Thoracic aorta (tissue), 2 donors: ENCODE measurements at regions not wholly inside any gene's neighbourhood (a gene's known extent, or its start where the extent isn't known, plus 50 kb on each side); places are given as distances from the start of the nearest gene placed in this dataset.

Experiments
- ATAC-seq: fragments of 150-250 bp; one replicate; pipeline ENCODE4 v1.8.0; 2017; ENCODE audit warnings: low read depth; ENCODE audit not compliant: insufficient number of reproducible peaks, low FRiP score
- DNase-seq: peaks from one replicate; pipeline ENCODE4 v3.0.0-alpha.2; 2020; ENCODE audit warnings: low spot score
- H3K27ac ChIP-seq, 2 donors: fragments of 200-600 bp; sonication (generic); 1 replicate in 1 of 2; 2 replicates in 1 of 2; pipeline ENCODE4 v1.5.1; 2016; ENCODE audit warnings: mild to moderate bottlenecking in 2 of 2, moderate library complexity in 2 of 2
- H3K27me3 ChIP-seq: fragments of 200-600 bp; sonication (generic); replicated peaks from 2 replicates; pipeline ENCODE4 v1.6.0; 2016; ENCODE audit warnings: mild to moderate bottlenecking; ENCODE audit not compliant: insufficient read depth
- H3K36me3 ChIP-seq: fragments of 200-600 bp; sonication (generic); one replicate; pipeline ENCODE4 v1.5.1; 2016
- H3K4me1 ChIP-seq, 2 donors: fragments of 200-600 bp; sonication (generic); 1 replicate in 1 of 2; 2 replicates in 1 of 2; pipeline versions ENCODE4 v1.5.1 to v1.6.0; 2016; ENCODE audit warnings: low read depth in 2 of 2, mild to moderate bottlenecking in 1 of 2; ENCODE audit not compliant: control insufficient read depth in 1 of 2
- H3K4me3 ChIP-seq: fragments of 200-600 bp; sonication (generic); 2 replicates; pipeline ENCODE4 v1.5.1; 2016; ENCODE audit warnings: mild to moderate bottlenecking
- H3K9me3 ChIP-seq: fragments of 200-600 bp; sonication (generic); 2 replicates; pipeline ENCODE4 v1.5.1; 2016
- CTCF ChIP-seq: fragments of 200-600 bp; sonication (generic); IDR thresholded peaks from one replicate; pipeline ENCODE4 v1.5.1; 2019; ENCODE audit warnings: antibody characterized with exemption

GRCh38 chr5:106028314-106028713, 1642.4 kb downstream of the EFNA5 start:
- Histone ChIP-seq H3K27ac (no peak overlapping the region), H3K27me3 (no peaks in the 10 kb centered on the region), H3K4me1 (no peaks in the 10 kb centered on the region), H3K9me3 (no peaks in the 10 kb centered on the region), H3K4me3 (no peak overlapping the region), H3K36me3 (no peaks in the 10 kb centered on the region)
- TF ChIP-seq CTCF, result no peak
- ATAC-seq (no peak), DNase-seq (no peak)

GRCh38 chr5:106020894-106021293, 1649.8 kb downstream of the EFNA5 start:
- H3K36me3 ChIP-seq, result no peaks in the 10 kb centered on the region
- no peaks in the 10 kb centered on the region for H3K27me3 ChIP-seq
- TF ChIP-seq CTCF, result no peak
- H3K4me1 ChIP-seq, result peaks cover 6 to 16% of the 10 kb centered on the region in 2 donors
- no peak overlapping the region for H3K27ac ChIP-seq
- H3K9me3 ChIP-seq, result no peaks in the 10 kb centered on the region
- ATAC-seq, result no peak
- no peak overlapping the region for H3K4me3 ChIP-seq
- DNase-seq, result no peak

- H3K36me3 ChIP-seq, result no peaks in the 10 kb centered on the region
- H3K27ac ChIP-seq, result no peak overlapping the region
- no peak for ATAC-seq
- H3K27me3 ChIP-seq, result no peaks in the 10 kb centered on the region
- no peaks in the 10 kb centered on the region for H3K9me3 ChIP-seq
- TF ChIP-seq CTCF, result no peak
- no peak for DNase-seq
- no peak overlapping the region for H3K4me3 ChIP-seq
- H3K4me1 ChIP-seq, result peaks cover 6 to 28% of the 10 kb centered on the region in 2 donors
These were observed 1651.5 kb downstream of the EFNA5 start for GRCh38 chr5:106019261-106019660.

- Histone ChIP-seq H3K4me1 (peaks cover 6 to 28% of the 10 kb centered on the region in 2 donors), H3K36me3 (no peaks in the 10 kb centered on the region), H3K4me3 (no peak overlapping the region), H3K27ac (no peak overlapping the region), H3K9me3 (no peaks in the 10 kb centered on the region), H3K27me3 (no peaks in the 10 kb centered on the region)
- ATAC-seq (no peak), DNase-seq (no peak)
- no peak for TF ChIP-seq CTCF
These were observed 1653.4 kb downstream of the EFNA5 start for GRCh38 chr5:106017243-106017857.

- DNase-seq, result no peak
- Histone ChIP-seq H3K4me1 (peaks cover 6 to 21% of the 10 kb centered on the region in 2 donors), H3K27me3 (no peaks in the 10 kb centered on the region), H3K9me3 (no peaks in the 10 kb centered on the region), H3K36me3 (no peaks in the 10 kb centered on the region), H3K27ac (no peak overlapping the region), H3K4me3 (no peak overlapping the region)
- TF ChIP-seq CTCF, result no peak
- no peak for ATAC-seq
These were observed 1656.5 kb downstream of the EFNA5 start for GRCh38 chr5:106014262-106014661.
